ENCODE measurements at regions not wholly inside any gene's neighbourhood (a gene's known extent, or its start where the extent isn't known, plus 50 kb on each side); places are given as distances from the start of the nearest gene placed in this dataset.

- TF ChIP-seq OSR2 (tag by site-specific recombination; IDR thresholded peaks at IDR 0.05) (no peak), ZNF792 (tag by site-specific recombination; IDR thresholded peaks at IDR 0.05) (no peak), ZNF366 (tag by site-specific recombination; conservative IDR thresholded peaks at IDR 0.05) (no peak), ZNF23 (tag by site-specific recombination; IDR thresholded peaks at IDR 0.05; ENCODE audit: borderline replicate concordance) (no peak), ATF2 (tag by site-specific recombination; IDR thresholded peaks at IDR 0.05; ENCODE audit: low read depth) (no peak)
- TF ChIP-seq, protein P1, sequence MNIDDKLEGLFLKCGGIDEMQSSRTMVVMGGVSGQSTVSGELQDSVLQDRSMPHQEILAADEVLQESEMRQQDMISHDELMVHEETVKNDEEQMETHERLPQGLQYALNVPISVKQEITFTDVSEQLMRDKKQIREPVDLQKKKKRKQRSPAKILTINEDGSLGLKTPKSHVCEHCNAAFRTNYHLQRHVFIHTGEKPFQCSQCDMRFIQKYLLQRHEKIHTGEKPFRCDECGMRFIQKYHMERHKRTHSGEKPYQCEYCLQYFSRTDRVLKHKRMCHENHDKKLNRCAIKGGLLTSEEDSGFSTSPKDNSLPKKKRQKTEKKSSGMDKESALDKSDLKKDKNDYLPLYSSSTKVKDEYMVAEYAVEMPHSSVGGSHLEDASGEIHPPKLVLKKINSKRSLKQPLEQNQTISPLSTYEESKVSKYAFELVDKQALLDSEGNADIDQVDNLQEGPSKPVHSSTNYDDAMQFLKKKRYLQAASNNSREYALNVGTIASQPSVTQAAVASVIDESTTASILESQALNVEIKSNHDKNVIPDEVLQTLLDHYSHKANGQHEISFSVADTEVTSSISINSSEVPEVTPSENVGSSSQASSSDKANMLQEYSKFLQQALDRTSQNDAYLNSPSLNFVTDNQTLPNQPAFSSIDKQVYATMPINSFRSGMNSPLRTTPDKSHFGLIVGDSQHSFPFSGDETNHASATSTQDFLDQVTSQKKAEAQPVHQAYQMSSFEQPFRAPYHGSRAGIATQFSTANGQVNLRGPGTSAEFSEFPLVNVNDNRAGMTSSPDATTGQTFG (tag by site-specific recombination; IDR thresholded peaks at IDR 0.05; ENCODE audit: borderline replicate concordance): no peak
Observed at GRCh38 chr5:13508559-13508958, 435.9 kb downstream of the DNAH5 start (continued).

GRCh38 chr5:13505326-13505725 is 439.2 kb downstream of the DNAH5 start:
- CTCF ChIA-PET: interaction anchor here (0.7 kb wide), 1 partner anchor 822 kb away, joined by 3 read pairs; no protein-coding TSS in a partner anchor
- no peaks in the 10 kb centered on the region for H3K9me3 ChIP-seq (ENCODE audit: control insufficient read depth, insufficient read depth, low read depth, low read length)
- POLR2A ChIA-PET: no interaction called here
- no peaks in the 10 kb centered on the region for H3K4me1 ChIP-seq (ENCODE audit: control insufficient read depth, insufficient read depth, low read length)
- no peak overlapping the region for H3K27ac ChIP-seq (ENCODE audit: extremely low read depth, low read depth, low read length)
- no peaks in the 10 kb centered on the region for H3K36me3 ChIP-seq (ENCODE audit: control insufficient read depth in 2 of 2, insufficient read depth in 1 of 2, low read length in 2 of 2)
- TF ChIP-seq GLIS2 (tag by site-specific recombination; IDR thresholded peaks at IDR 0.05): no peak
- H3K4me3 ChIP-seq (ENCODE audit: low read depth, low read length): no peak overlapping the region

DNA sequence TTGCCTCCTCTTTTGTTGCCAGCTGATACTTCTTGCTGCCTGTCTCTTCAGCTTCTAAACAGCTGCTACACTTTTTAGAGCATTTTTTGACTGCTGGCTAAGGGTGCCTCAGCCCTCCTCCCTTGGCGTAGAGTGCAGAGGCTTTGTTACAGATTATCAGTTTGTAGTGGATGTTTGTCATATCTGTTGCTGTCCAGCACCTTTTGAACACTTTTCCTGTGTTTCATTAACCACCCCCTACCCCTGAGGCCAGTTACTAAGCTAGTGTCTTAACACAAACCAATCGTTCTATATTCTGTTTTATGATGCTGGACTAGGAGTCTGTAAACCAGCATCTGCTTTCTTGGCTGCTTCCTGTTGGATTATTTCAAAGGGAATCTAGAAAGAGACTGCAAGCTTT is 441.5 kb downstream of the DNAH5 start:
- Histone ChIP-seq H3K4me1 (ENCODE audit: control insufficient read depth, insufficient read depth, low read length) (no peaks in the 10 kb centered on the region), H3K9me3 (ENCODE audit: control insufficient read depth, insufficient read depth, low read depth, low read length) (no peaks in the 10 kb centered on the region), H3K4me3 (ENCODE audit: low read depth, low read length) (no peak overlapping the region), H3K36me3 (ENCODE audit: control insufficient read depth in 2 of 2, insufficient read depth in 1 of 2, low read length in 2 of 2) (no peaks in the 10 kb centered on the region), H3K27ac (ENCODE audit: extremely low read depth, low read depth, low read length) (no peak overlapping the region)
- CTCF ChIA-PET: no interaction called here
- no peak for TF ChIP-seq ZFP37 (tag by site-specific recombination; IDR thresholded peaks at IDR 0.05)
- TF ChIP-seq, protein P2, sequence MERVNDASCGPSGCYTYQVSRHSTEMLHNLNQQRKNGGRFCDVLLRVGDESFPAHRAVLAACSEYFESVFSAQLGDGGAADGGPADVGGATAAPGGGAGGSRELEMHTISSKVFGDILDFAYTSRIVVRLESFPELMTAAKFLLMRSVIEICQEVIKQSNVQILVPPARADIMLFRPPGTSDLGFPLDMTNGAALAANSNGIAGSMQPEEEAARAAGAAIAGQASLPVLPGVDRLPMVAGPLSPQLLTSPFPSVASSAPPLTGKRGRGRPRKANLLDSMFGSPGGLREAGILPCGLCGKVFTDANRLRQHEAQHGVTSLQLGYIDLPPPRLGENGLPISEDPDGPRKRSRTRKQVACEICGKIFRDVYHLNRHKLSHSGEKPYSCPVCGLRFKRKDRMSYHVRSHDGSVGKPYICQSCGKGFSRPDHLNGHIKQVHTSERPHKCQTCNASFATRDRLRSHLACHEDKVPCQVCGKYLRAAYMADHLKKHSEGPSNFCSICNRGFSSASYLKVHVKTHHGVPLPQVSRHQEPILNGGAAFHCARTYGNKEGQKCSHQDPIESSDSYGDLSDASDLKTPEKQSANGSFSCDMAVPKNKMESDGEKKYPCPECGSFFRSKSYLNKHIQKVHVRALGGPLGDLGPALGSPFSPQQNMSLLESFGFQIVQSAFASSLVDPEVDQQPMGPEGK (tag by site-specific recombination; IDR thresholded peaks at IDR 0.05): no peak
- TF ChIP-seq, protein P3, sequence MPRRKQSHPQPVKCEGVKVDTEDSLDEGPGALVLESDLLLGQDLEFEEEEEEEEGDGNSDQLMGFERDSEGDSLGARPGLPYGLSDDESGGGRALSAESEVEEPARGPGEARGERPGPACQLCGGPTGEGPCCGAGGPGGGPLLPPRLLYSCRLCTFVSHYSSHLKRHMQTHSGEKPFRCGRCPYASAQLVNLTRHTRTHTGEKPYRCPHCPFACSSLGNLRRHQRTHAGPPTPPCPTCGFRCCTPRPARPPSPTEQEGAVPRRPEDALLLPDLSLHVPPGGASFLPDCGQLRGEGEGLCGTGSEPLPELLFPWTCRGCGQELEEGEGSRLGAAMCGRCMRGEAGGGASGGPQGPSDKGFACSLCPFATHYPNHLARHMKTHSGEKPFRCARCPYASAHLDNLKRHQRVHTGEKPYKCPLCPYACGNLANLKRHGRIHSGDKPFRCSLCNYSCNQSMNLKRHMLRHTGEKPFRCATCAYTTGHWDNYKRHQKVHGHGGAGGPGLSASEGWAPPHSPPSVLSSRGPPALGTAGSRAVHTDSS (tag by site-specific recombination; IDR thresholded peaks at IDR 0.05): no peak
- no peak for TF ChIP-seq ZNF18 (tag by site-specific recombination; IDR thresholded peaks at IDR 0.05)
- no peak for TF ChIP-seq HOXA7 (CRISPR knock-in tag; IDR thresholded peaks at IDR 0.05; ENCODE audit: borderline replicate concordance)
- no peak for TF ChIP-seq ZBTB8A (tag by site-specific recombination; IDR thresholded peaks at IDR 0.05)
- TF ChIP-seq GLI4 (tag by site-specific recombination; IDR thresholded peaks at IDR 0.05): no peak
- POLR2A ChIA-PET: no interaction called here
